IMR-90 (cell line): ENCODE measurements at regions not wholly inside any gene's neighbourhood (a gene's known extent, or its start where the extent isn't known, plus 50 kb on each side); places are given as distances from the start of the nearest gene placed in this dataset.
A peak's percentile ranks its signal among the peaks of the same experiment; 100 is the strongest.

ENCODE experiments used
- ATAC-seq: fragments of 200-7000 bp; cut with Tn5 transposase; 2 replicates; pipeline ENCODE4 v1.9.1; 2020; ENCODE audit warnings: low read depth, mild to moderate bottlenecking, moderate library complexity
- BruUV-seq: library from RNA; stranded (reverse); fragments of 400-500 nt; replicated peaks from 2 replicates; lab custom pipeline; 2021; lab: Mats Ljungman, UMichigan
- CTCF ChIA-PET: fragments of 300-600 bp; formaldehyde crosslinking; extraction: SDS; loops from one replicate; lab custom pipeline; 2021; ENCODE audit warnings: antibody characterized with exemption; lab: Yijun Ruan, JAX
- POLR2A ChIA-PET: fragments of 300-600 bp; sonication (Branson Sonifier 250); formaldehyde crosslinking; loops from one replicate; lab custom pipeline; 2022; ENCODE audit warnings: antibody characterized with exemption; ENCODE audit not compliant: unreplicated experiment; lab: Charles Lee
- DNase-seq: peaks from one replicate; pipeline ENCODE4 v3.0.0; 2013
- H2AFZ ChIP-seq: replicated peaks from 2 replicates; pipeline ENCODE3; 2013; ENCODE audit warnings: low read length, mild to moderate bottlenecking; ENCODE audit not compliant: poor library complexity
- H2AK5ac ChIP-seq: 2 replicates; pipeline ENCODE4 v1.6.1; 2013; ENCODE audit warnings: low read depth, low read length, inconsistent platforms
- H2AK9ac ChIP-seq: replicated peaks from 2 replicates; pipeline ENCODE3; 2013; ENCODE audit warnings: mild to moderate bottlenecking, low read depth, low read length, moderate library complexity; ENCODE audit not compliant: poor library complexity
- H2BK120ac ChIP-seq: 2 replicates; pipeline ENCODE4 v1.6.1; 2013; ENCODE audit warnings: low read depth, low read length, inconsistent platforms
- H2BK15ac ChIP-seq: 3 replicates; pipeline ENCODE4 v1.6.1; 2013; ENCODE audit warnings: low read depth, low read length, inconsistent platforms
- H2BK20ac ChIP-seq: 2 replicates; pipeline ENCODE4 v1.6.1; 2013; ENCODE audit warnings: low read depth, mild to moderate bottlenecking, inconsistent platforms, low read length, moderate library complexity
- H2BK5ac ChIP-seq: 2 replicates; pipeline ENCODE4 v1.6.1; 2013; ENCODE audit warnings: mild to moderate bottlenecking, low read depth, low read length, inconsistent platforms; ENCODE audit not compliant: poor library complexity, severe bottlenecking
- H3K14ac ChIP-seq: replicated peaks from 2 replicates; pipeline ENCODE4 v1.6.1; 2013; ENCODE audit warnings: low read depth, low read length, inconsistent platforms
- H3K18ac ChIP-seq: 2 replicates; pipeline ENCODE4 v1.6.1; 2013; ENCODE audit warnings: low read depth, low read length, control low read depth
- H3K23ac ChIP-seq: 2 replicates; pipeline ENCODE4 v1.6.1; 2013; ENCODE audit warnings: low read depth, low read length, inconsistent platforms
- H3K27ac ChIP-seq: 2 replicates; pipeline ENCODE4 v1.5.1; 2013; ENCODE audit warnings: mild to moderate bottlenecking, control low read depth, low read length; ENCODE audit not compliant: insufficient read depth
- H3K27me3 ChIP-seq: 2 replicates; pipeline ENCODE4 v1.6.1; 2013; ENCODE audit warnings: low read length; ENCODE audit not compliant: control insufficient read depth, insufficient read depth
- H3K36me3 ChIP-seq: 2 replicates; pipeline ENCODE4 v1.6.1; 2013; ENCODE audit warnings: low read length, mixed read lengths; ENCODE audit not compliant: control insufficient read depth, insufficient read depth
- H3K4ac ChIP-seq: 2 replicates; pipeline ENCODE4 v1.6.1; 2013; ENCODE audit warnings: low read depth, low read length, inconsistent platforms
- H3K4me1 ChIP-seq: 2 replicates; pipeline ENCODE4 v1.6.1; 2013; ENCODE audit warnings: low read length, mixed read lengths; ENCODE audit not compliant: control insufficient read depth, insufficient read depth
- H3K4me2 ChIP-seq: 2 replicates; pipeline ENCODE4 v1.6.1; 2013; ENCODE audit warnings: low read depth, mild to moderate bottlenecking, control low read depth, low read length, moderate library complexity
- H3K4me3 ChIP-seq: 2 replicates; pipeline ENCODE4 v1.5.1; 2013; ENCODE audit warnings: low read depth, mild to moderate bottlenecking, control low read depth, low read length, moderate library complexity; ENCODE audit not compliant: insufficient read depth
- H3K56ac ChIP-seq: 2 replicates; pipeline ENCODE4 v1.6.1; 2013; ENCODE audit warnings: low read length, inconsistent platforms; ENCODE audit not compliant: insufficient read depth; ENCODE audit errors: extremely low read depth
- H3K79me1 ChIP-seq, 2 experiments: 2 replicates each; pipeline ENCODE4 v1.6.1; 2013; ENCODE audit warnings: low read length in 2 of 2, inconsistent platforms in 1 of 2, low read depth in 1 of 2
- H3K9ac ChIP-seq: 2 replicates; pipeline ENCODE4 v1.6.1; 2013; ENCODE audit warnings: low read depth, low read length, control low read depth
- H3K9me1 ChIP-seq: 2 replicates; pipeline ENCODE4 v1.6.1; 2013; ENCODE audit warnings: low read length, inconsistent platforms; ENCODE audit not compliant: insufficient read depth
- H3K9me3 ChIP-seq: 2 replicates; pipeline ENCODE4 v1.6.1; 2013; ENCODE audit warnings: low read length; ENCODE audit not compliant: control insufficient read depth, insufficient read depth
- H4K20me1 ChIP-seq: 2 replicates; pipeline ENCODE4 v1.6.1; 2013; ENCODE audit warnings: low read length, inconsistent platforms; ENCODE audit not compliant: insufficient read depth
- H4K5ac ChIP-seq: 2 replicates; pipeline ENCODE4 v1.6.1; 2013; ENCODE audit warnings: mild to moderate bottlenecking, low read depth, low read length, control low read depth
- H4K8ac ChIP-seq, 2 experiments: 2 replicates each; pipeline ENCODE4 v1.6.1; 2013; ENCODE audit warnings: low read depth in 2 of 2, low read length in 2 of 2, control low read depth in 1 of 2, inconsistent platforms in 1 of 2
- H4K91ac ChIP-seq: 2 replicates; pipeline ENCODE4 v1.6.1; 2013; ENCODE audit warnings: low read depth, low read length, inconsistent platforms; ENCODE audit not compliant: insufficient read depth
- CTCF ChIP-seq: conservative IDR thresholded peaks from 2 replicates; pipeline ENCODE4 v1.5.1; 2012; ENCODE audit warnings: mild to moderate bottlenecking, low read depth, low read length, improper control_type of control experiment
- ELK1 ChIP-seq: fragments of 150-350 bp; IDR thresholded peaks from 2 replicates; pipeline ENCODE4 v1.6.1; 2016; ENCODE audit warnings: low read depth, mild to moderate bottlenecking, low read length, moderate library complexity, borderline replicate concordance
- MAFK ChIP-seq: IDR thresholded peaks from 2 replicates; pipeline ENCODE4 v1.6.1; 2012; ENCODE audit warnings: low read depth, low read length, improper control_type of control experiment
- RCOR1 ChIP-seq: IDR thresholded peaks from 2 replicates; pipeline ENCODE4 v1.6.1; 2012; ENCODE audit warnings: mild to moderate bottlenecking, low read length, improper control_type of control experiment; ENCODE audit not compliant: insufficient replicate concordance
- WGBS, 2 experiments: methylation state at CpG; one replicate each; pipeline versions ENCODE4 v1.1.5 to v1.1.7; 2013; ENCODE audit warnings: missing lambda C conversion rate in 2 of 2; ENCODE audit not compliant: insufficient read length in 1 of 2; ENCODE audit errors: extremely low coverage in 2 of 2; 5-methylcytosine and 5-hydroxymethylcytosine counted together
- dilution Hi-C: fragments of 300-500 bp; cut with HindIII; formaldehyde crosslinking; loops from one replicate; pipeline ENCODE4 v1.14.3; 2018; ENCODE audit warnings: low sequenced_read_pairs; ENCODE audit not compliant: unreplicated experiment
- in situ Hi-C: fragments of 300-500 bp; cut with MboI; formaldehyde crosslinking; loops from 3 replicates; pipeline ENCODE4 v1.14.3; 2019; ENCODE audit warnings: low sequenced_read_pairs, inconsistent platforms, mixed read lengths
- intact Hi-C: fragments of 100-400 bp; cut with micrococcal nuclease; formaldehyde crosslinking; loops from 2 replicates; pipeline ENCODE4 v1.10.0; 2022

DNA sequence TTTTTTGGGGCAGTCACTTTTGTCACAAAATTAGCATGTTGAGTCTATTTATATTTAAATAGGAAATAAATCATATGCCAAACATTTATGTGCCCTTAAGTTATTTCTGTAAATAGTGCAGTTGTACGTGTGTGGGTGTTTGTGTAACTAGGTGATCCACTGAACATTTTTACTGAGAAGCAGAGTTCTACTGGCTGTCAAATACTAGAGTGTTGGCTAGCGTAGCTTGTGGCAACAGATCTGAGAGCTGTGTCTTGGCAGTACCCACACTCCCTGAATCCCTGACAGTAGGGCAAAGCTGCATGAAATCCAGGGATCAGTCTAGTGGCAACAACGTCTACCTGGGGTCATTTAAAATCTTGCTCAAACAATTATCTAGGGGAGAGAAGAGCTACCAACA lies 273.1 kb upstream of the SLC8A1 start:
- H3K4me3 ChIP-seq = no peak overlapping the region
- H2BK15ac ChIP-seq = no peak overlapping the region
- H3K14ac ChIP-seq = no peak overlapping the region; the same call in 1 of the 2 replicates
- H3K79me1 ChIP-seq = no peaks in the 10 kb centered on the region
- no peaks in the 10 kb centered on the region for H3K9me1 ChIP-seq
- ChIA-PET CTCF (no interaction called here), POLR2A (no interaction called here)
- in situ Hi-C loops (no loop called here), intact Hi-C loops (no loop called here), dilution Hi-C loops (no loop called here)
- no peak overlapping the region for H3K4ac ChIP-seq
- H3K4me2 ChIP-seq = no peak overlapping the region
- no peak overlapping the region for H4K5ac ChIP-seq
- H2BK20ac ChIP-seq = no peak overlapping the region
- peaks cover 2% of the 10 kb centered on the region; the same call in 1 of the 2 replicates for H3K4me1 ChIP-seq
- H2AK5ac ChIP-seq = peak overlapping the region; percentile 68; the same call in 1 of the 2 replicates
- H4K8ac ChIP-seq = no peak overlapping the region
- no peak overlapping the region for H3K56ac ChIP-seq
- H3K9me3 ChIP-seq = no peaks in the 10 kb centered on the region
- no peak overlapping the region for H2AFZ ChIP-seq
- H2BK120ac ChIP-seq = no peak overlapping the region
- ATAC-seq = no peak
- H2AK9ac ChIP-seq = no peak overlapping the region
- no peak overlapping the region for H4K91ac ChIP-seq
- no peak overlapping the region for H2BK5ac ChIP-seq
- H3K27me3 ChIP-seq = no peaks in the 10 kb centered on the region
- H3K23ac ChIP-seq = no peak overlapping the region
- H3K18ac ChIP-seq = no peak overlapping the region
- no peaks in the 10 kb centered on the region for H3K36me3 ChIP-seq
- DNase-seq = no peak
- H3K9ac ChIP-seq = no peak overlapping the region
- no TSS peak for BruUV-seq
- TF ChIP-seq ELK1 = no peak
- TF ChIP-seq RCOR1 = no peak
- no peak for TF ChIP-seq CTCF
- TF ChIP-seq MAFK = no peak
- no peak overlapping the region for H3K27ac ChIP-seq
- WGBS, 2 experiments = 100% methylated on average over 1 of the region's 3 CpGs; no CpG with 5 or more reads in 1 of the 2 experiments
- no peaks in the 10 kb centered on the region for H4K20me1 ChIP-seq
